WTC11 (cell line): ENCODE measurements at regions not wholly inside any gene's neighbourhood (a gene's known extent, or its start where the extent isn't known, plus 50 kb on each side); places are given as distances from the start of the nearest gene placed in this dataset.
A peak's percentile ranks its signal among the peaks of the same experiment; 100 is the strongest.

ENCODE experiments used
- ATAC-seq: fragments of 200-7000 bp; cut with Tn5 transposase; 2 replicates; pipeline ENCODE4 v1.10.0; 2021; ENCODE audit warnings: mild to moderate bottlenecking, moderate library complexity
- CTCF ChIA-PET: fragments of 300-600 bp; sonication (Branson Sonifier 250); formaldehyde crosslinking; loops from one replicate; lab custom pipeline; 2021; ENCODE audit warnings: antibody characterized with exemption; lab: Charles Lee
- POLR2A ChIA-PET: fragments of 350-600 bp; sonication (Branson Sonifier 250); formaldehyde crosslinking; loops from one replicate; lab custom pipeline; 2021; ENCODE audit warnings: antibody characterized with exemption; lab: Charles Lee
- DNase-seq: peaks from one replicate; pipeline ENCODE4 v3.0.0; 2021; ENCODE audit warnings: low spot score
- H3K27ac Mint-ChIP-seq: 2 replicates; pipeline ENCODE4 v1.8.0; 2021; ENCODE audit warnings: mixed read lengths
- H3K27me3 Mint-ChIP-seq: 2 replicates; pipeline ENCODE4 v1.8.0; 2021; ENCODE audit warnings: low read depth, mild to moderate bottlenecking, moderate library complexity, mixed read lengths
- H3K36me3 Mint-ChIP-seq: 2 replicates; pipeline ENCODE4 v1.8.0; 2021; ENCODE audit warnings: mixed read lengths
- H3K4me1 Mint-ChIP-seq: 2 replicates; pipeline ENCODE4 v1.8.0; 2022; ENCODE audit warnings: mixed read lengths
- H3K4me3 Mint-ChIP-seq: 2 replicates; pipeline ENCODE4 v1.8.0; 2021; ENCODE audit warnings: mild to moderate bottlenecking, moderate library complexity, mixed read lengths
- H3K9me3 Mint-ChIP-seq: 2 replicates; pipeline ENCODE4 v1.8.0; 2021; ENCODE audit warnings: mixed read lengths
- ATF2 ChIP-seq: sonication (generic); formaldehyde crosslinking; IDR thresholded peaks from 2 replicates; pipeline ENCODE4 v1.8.1; 2022; ENCODE audit warnings: low read depth, missing genetic modification reagents, borderline replicate concordance
- CTCF ChIP-seq: fragments of 200-600 bp; IDR thresholded peaks from 2 replicates; pipeline ENCODE4 v1.8.0; 2022; ENCODE audit warnings: antibody characterized with exemption
- ELF4 ChIP-seq: sonication (generic); formaldehyde crosslinking; IDR thresholded peaks from 2 replicates; pipeline ENCODE4 v1.8.1; 2022; ENCODE audit warnings: low read depth, mild to moderate bottlenecking, moderate library complexity, missing genetic modification reagents
- GTF2I ChIP-seq: fragments of 250-450 bp; sonication (Bioruptor Pico); conservative IDR thresholded peaks from 2 replicates; pipeline ENCODE4 v1.4.0; 2021; ENCODE audit warnings: mild to moderate bottlenecking
- HMGA2 ChIP-seq: fragments of 250-450 bp; sonication (Bioruptor Pico); IDR thresholded peaks from 2 replicates; pipeline ENCODE4 v1.4.0; 2021; ENCODE audit warnings: mild to moderate bottlenecking, moderate library complexity
- NFYB ChIP-seq: sonication (generic); formaldehyde crosslinking; conservative IDR thresholded peaks from 2 replicates; pipeline ENCODE4 v1.8.0; 2022; ENCODE audit warnings: low read depth, missing genetic modification reagents
- OVOL2 ChIP-seq: fragments of 250-450 bp; sonication (Bioruptor Pico); IDR thresholded peaks from 2 replicates; pipeline ENCODE4 v1.9.0; 2021; ENCODE audit warnings: mild to moderate bottlenecking, borderline replicate concordance
- RORB ChIP-seq: fragments of 250-450 bp; sonication (Bioruptor Pico); IDR thresholded peaks from 2 replicates; pipeline ENCODE4 v1.9.0; 2021; ENCODE audit warnings: mild to moderate bottlenecking
- SP1 ChIP-seq: sonication (generic); formaldehyde crosslinking; conservative IDR thresholded peaks from 2 replicates; pipeline ENCODE4 v1.8.1; 2022; ENCODE audit warnings: missing genetic modification reagents
- TP53 ChIP-seq: sonication (generic); formaldehyde crosslinking; IDR thresholded peaks from 2 replicates; pipeline ENCODE4 v1.8.1; 2023; ENCODE audit warnings: mild to moderate bottlenecking, missing genetic modification reagents
- USF1 ChIP-seq: sonication (generic); formaldehyde crosslinking; IDR thresholded peaks from 2 replicates; pipeline ENCODE4 v1.8.0; 2022; ENCODE audit warnings: mild to moderate bottlenecking, missing genetic modification reagents
- ZBTB21 ChIP-seq: sonication (generic); formaldehyde crosslinking; IDR thresholded peaks from 2 replicates; pipeline ENCODE4 v1.8.1; 2023; ENCODE audit warnings: mild to moderate bottlenecking, missing genetic modification reagents, borderline replicate concordance
- ZNF121 ChIP-seq: sonication (generic); formaldehyde crosslinking; IDR thresholded peaks from 2 replicates; pipeline ENCODE4 v1.8.0; 2023; ENCODE audit warnings: missing genetic modification reagents
- ZNF317 ChIP-seq: sonication (generic); formaldehyde crosslinking; IDR thresholded peaks from 2 replicates; pipeline ENCODE4 v1.8.1; 2023; ENCODE audit warnings: low read depth, mild to moderate bottlenecking, moderate library complexity, missing genetic modification reagents, borderline replicate concordance
- ZNF425 ChIP-seq: fragments of 250-450 bp; sonication (Bioruptor Pico); conservative IDR thresholded peaks from 2 replicates; pipeline ENCODE4 v1.9.0; 2021; ENCODE audit warnings: mild to moderate bottlenecking
- ZNF512 ChIP-seq: sonication (generic); formaldehyde crosslinking; IDR thresholded peaks from 2 replicates; pipeline ENCODE4 v1.8.1; 2022; ENCODE audit warnings: missing genetic modification reagents, borderline replicate concordance

- H3K4me3 Mint-ChIP-seq, result no peak overlapping the region
- H3K9me3 Mint-ChIP-seq, result no peaks in the 10 kb centered on the region
- peak; percentile 95 for ATAC-seq
- H3K4me1 Mint-ChIP-seq, result no peaks in the 10 kb centered on the region
- H3K36me3 Mint-ChIP-seq, result no peaks in the 10 kb centered on the region
- POLR2A ChIA-PET, result no interaction called here
- no peak overlapping the region for H3K27ac Mint-ChIP-seq
- TF ChIP-seq CTCF, result 0 out of 2 replicates have a peak, but pooled peaks have one; percentile 19
- TF ChIP-seq OVOL2 (CRISPR knock-in tag), result no peak
- TF ChIP-seq, all 79 proteins: peak for 1
- CTCF ChIA-PET, result interaction anchor here (0.6 to 1.5 kb wide), 4 partner anchors 104 to 614 kb away, joined by 3 to 4 read pairs (median 4); no protein-coding TSS in a partner anchor
- no peaks in the 10 kb centered on the region for H3K27me3 Mint-ChIP-seq
- peak; percentile 59 for DNase-seq
These were observed 1541.9 kb upstream of the PIK3C3 start for GRCh38 chr18:40413160-40413559.

GRCh38 chr18:40412410-40412809 is 1542.6 kb upstream of the PIK3C3 start:
- Mint-ChIP-seq H3K4me3 (no peak overlapping the region), H3K4me1 (peaks cover 5% of the 10 kb centered on the region)
- POLR2A ChIA-PET, result no interaction called here
- DNase-seq (no peak), ATAC-seq (no peak)
- no peak for TF ChIP-seq SP1 (CRISPR knock-in tag)
- TF ChIP-seq TP53 (CRISPR knock-in tag), result no peak
- TF ChIP-seq ZBTB21, result no peak
- no peak for TF ChIP-seq ZNF425 (CRISPR knock-in tag)
- TF ChIP-seq ELF4 (CRISPR knock-in tag), result no peak
- no peak for TF ChIP-seq GTF2I (CRISPR knock-in tag)
- no peak for TF ChIP-seq ZNF317 (CRISPR knock-in tag)
- no peak for TF ChIP-seq HMGA2
- no peak for TF ChIP-seq NFYB (CRISPR knock-in tag)
- TF ChIP-seq RORB (CRISPR knock-in tag), result no peak
- TF ChIP-seq ZNF512, result no peak
- TF ChIP-seq ZNF121 (CRISPR knock-in tag), result no peak
- no peak for TF ChIP-seq ATF2 (CRISPR knock-in tag)
- TF ChIP-seq OVOL2 (CRISPR knock-in tag), result no peak
- TF ChIP-seq USF1, result no peak
- TF ChIP-seq, all 79 proteins: peak for 0
- Mint-ChIP-seq H3K27ac (no peak overlapping the region), H3K27me3 (no peaks in the 10 kb centered on the region), H3K9me3 (no peaks in the 10 kb centered on the region), H3K36me3 (no peaks in the 10 kb centered on the region)
- CTCF ChIA-PET, result interaction anchor here (1.3 kb wide), 1 partner anchor 571 kb away, joined by 3 read pairs; no protein-coding TSS in a partner anchor
